ENCODE measurements at regions not wholly inside any gene's neighbourhood (a gene's known extent, or its start where the extent isn't known, plus 50 kb on each side); places are given as distances from the start of the nearest gene placed in this dataset.

DNA sequence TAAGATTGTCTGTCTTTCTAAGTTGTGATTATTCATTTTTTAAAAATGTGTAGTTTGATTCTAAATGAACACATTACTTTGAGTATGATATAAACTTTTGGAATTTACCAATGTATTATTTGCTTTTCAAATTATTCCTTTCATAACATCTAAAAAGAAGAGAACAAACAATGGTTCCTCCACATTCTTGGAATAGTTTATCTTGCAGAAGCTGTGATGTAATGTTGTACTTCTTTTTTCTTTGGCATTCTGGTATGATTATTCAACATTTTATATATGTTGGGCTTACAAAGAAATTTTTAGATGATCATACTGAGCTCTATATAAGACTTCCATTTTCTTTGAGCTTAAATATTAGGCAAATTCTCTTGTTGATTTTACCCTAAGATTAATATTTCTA is 419.2 kb downstream of the DIPK2A start:
- DNase-seq = no peak

DNA sequence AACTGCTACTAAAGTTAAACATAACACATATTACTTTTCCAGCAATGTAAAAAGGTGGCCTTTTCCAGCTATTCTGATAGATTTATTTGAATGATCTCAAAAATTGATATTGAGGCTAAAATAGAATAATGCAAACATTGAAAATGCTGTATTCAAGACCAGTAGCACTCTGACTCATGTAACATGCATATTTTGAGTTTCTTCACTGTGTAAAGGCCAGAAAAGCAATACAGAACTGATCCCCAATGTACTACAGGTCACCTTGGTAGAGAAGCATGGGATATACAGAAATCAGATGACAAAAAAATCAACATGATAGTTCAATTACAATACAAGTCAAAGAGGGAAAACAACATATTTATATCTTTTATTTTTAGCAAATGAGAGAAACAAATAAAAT is 419.6 kb downstream of the DIPK2A start:
- DNase-seq = no peak

DNA sequence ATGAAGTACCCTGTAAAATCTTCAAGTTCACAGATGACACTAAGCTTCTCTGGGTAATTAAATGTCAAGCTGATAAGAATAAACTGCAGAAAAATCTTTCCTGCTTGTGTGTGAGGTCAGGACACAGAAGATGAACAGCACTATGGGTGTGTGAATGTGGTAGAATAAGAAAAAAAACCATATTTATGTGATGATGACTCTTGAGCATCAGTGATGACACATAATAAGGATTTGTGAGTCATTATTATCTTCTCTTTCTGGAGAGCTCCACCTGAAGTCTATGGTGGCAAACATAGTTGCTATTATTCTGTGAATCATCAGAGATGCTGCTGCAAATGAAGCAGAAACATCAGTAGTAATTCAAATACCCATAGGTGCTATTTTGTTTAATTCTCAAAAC is 422.4 kb downstream of the DIPK2A start:
- DNase-seq = no peak

DNA sequence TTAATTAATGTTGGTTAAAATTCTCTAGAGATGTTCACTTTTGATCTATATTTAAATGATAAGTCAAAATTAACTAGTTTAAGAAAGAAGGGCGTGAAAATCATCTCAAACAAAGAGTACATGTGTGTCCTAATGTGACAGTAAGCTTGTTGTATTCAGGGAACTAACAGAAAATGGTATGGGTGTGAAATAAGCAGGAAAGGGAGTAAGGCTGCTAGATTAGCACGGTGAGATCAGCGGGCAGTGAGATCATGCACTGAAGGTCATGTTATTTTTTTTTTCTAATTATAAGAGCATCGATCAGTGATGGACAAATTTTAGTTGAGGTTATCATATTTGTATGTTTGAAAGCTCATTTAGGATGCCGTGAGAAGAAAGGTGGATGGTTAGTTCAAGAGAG is 430.8 kb downstream of the DIPK2A start:
- DNase-seq = no peak

DNA sequence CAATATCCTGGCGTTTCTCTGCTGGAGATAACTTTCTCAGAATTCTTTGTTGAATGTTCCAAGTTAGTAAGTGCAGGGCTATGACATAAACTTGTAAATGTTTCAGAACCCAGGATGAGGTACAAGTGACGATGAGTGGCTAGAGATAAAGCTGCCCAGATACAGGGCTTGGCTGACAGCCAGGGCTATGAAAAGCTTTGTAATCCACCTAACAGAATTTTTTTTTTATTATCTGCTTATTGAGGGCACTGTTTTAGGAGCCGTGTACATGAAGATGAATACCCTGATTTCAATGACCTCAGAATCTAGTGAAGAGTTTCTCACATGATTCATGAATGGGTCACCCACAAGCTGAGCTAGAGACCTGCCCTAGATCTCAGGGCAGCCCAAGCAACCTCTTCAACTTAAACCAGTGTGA is 431.4 kb downstream of the DIPK2A start:
- DNase-seq = peak; percentile 63

- no peak for DNase-seq
These were observed 435.7 kb downstream of the DIPK2A start for GRCh38 chr3:144407335-144407734.

GRCh38 chr3:144409319-144409718 is 437.7 kb downstream of the DIPK2A start:
- no peak for DNase-seq

DNA sequence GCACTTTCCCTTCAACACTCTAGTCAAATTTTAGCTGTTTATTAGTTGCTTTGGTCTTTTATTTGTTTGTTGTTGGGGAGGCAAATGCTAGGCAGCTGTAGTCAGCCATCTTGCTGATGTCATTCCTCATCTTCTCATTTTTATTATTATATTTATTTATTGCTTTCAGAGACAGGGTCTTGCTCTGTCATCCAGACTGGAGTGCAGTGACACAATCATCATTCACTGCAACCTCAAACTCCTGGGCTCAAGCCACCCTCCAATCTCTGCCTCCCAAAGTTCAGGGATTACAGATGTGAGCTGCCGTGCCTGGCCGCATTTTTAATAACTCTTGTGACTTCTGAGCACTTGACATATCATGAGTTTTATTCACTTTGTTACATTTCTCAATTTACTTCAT is 441.4 kb downstream of the DIPK2A start:
- DNase-seq = no peak

DNA sequence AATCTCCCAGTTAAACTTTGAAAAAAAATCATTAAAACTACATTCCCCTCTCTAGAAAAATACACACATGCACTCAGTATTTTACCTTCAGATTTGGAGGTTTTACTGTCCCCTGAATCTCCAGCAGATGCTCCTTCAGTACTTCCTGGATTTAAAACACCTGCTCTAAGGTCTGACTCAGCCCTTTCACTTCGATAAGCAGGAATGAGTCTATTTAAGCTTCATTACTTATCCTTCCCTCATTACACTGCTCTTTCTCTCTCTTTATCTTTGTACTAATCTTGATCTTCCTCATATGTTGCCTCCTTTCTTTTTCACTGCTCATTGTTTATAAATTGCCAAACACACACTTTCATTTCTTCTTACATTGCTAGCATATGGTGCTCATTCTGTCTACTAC is 443.9 kb downstream of the DIPK2A start:
- peak; percentile 68 for DNase-seq

DNA sequence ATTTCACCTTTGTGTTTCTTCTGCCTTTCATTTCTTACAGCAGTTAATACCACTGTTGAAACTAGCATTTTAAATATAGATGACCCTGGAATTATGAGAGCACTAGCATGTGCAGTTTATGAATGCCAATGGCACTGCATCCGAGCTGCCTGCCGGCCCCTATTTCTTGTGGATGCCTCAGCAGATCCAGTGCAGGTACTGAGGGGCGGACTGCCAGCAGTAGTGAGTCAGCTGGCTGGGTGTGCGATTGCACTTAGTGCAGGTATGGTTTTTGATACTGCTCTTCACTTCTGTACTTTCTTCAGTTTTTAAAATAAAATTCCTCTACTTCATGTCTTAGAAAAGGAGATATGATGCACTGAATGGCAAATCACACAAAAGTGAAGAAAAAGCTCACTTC is 453.0 kb downstream of the DIPK2A start:
- DNase-seq = no peak

GRCh38 chr3:144426366-144426765 is 454.7 kb downstream of the DIPK2A start:
- DNase-seq = no peak

DNA sequence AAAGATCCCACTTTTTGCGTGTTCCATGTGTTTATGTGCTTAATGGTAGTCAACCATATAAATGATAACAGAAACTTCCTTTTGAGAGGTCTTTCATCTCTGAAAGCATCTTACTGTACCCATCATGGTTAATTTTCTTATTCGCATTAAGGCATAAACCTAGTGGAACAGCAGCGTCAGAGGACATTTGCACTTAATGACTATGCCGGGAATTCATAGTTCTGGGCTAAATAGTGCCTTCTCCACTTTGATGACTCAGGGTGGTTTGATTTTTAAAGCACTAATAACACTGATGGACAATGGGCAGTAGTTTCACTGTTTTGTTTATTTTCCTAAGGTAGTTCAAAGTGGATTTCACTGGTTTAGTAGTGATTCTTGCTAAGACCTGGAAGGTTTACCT is 455.3 kb downstream of the DIPK2A start:
- no peak for DNase-seq

DNA sequence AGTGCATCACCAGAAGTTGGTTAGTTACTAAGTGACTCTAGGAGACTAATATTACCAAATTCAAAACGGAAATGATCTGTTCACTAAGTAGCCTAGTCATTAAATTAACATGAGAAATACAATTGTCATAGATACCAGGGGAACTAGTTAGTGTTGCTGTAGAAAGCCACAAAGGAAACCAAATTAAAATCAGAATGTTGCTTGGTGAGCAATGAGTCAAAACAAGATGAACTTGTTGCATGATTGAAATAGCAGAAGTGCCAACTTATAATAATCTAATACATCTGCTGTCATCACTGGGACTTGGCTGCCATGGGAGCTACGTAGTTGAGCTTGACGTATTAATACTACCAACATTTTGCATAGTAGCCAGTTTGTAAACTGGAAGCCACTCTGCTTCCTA is 458.1 kb downstream of the DIPK2A start:
- no peak for DNase-seq

DNA sequence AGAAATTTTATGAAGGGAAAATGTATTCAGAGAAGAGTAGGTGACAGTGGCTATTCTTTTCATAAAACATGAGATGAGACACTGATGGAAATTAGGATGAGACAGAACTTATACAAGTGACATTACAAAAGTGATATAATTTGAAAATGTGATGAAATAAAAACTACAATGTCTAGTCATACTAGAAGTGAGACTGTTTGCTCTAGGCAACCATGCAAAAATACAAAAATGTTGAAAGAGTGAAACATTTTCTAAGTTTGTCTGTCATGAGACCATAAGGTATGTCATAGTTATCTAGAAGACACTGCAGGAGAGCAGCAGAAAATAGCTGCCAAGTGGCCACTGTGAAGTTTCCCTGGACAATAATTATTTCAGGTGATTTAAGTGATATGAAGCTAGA is 459.5 kb downstream of the DIPK2A start:
- no peak for DNase-seq

DNA sequence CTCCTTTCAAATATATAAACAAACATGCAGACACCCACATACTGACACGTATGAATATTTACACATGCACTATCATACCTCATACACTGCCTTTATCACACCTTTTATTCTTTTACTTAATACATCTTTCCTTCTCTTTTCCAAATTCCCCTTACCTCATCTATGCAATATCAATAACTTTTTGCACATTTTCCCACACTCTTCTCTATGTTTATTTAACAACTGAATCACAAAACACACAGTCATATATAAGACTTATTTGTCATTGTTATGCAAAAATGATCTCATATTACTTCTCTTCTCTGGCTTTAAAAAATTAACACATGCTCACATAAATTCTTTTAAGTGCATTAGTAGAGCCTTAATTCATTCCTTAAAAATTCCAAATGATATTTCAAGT is 461.4 kb downstream of the DIPK2A start:
- DNase-seq = no peak

GRCh38 chr3:144437989-144438388 is 466.4 kb downstream of the DIPK2A start:
- no peak for DNase-seq

DNA sequence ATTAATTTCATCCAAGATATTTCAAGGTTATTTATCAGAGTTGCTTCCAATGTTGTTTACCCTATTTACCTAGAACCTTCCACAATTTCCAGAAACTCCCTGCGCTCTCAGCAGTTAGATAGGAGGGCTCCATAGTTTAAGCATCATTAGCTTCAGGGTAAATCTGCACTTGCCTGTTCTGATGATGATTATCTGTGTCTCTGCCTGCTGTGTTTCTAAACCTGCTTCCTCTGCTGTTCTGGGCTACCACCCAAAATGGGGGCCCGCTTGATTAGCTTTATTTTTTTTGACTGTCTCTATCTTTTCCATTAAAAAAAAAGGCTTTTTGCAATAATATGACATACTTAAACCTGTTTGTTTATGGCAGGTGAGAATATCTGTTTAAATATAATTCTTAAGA is 472.4 kb downstream of the DIPK2A start:
- DNase-seq = no peak

- peak; percentile 34 for DNase-seq
These were observed 472.9 kb downstream of the DIPK2A start for GRCh38 chr3:144444546-144444945.

GRCh38 chr3:144455841-144456440 is 484.3 kb downstream of the DIPK2A start:
- no peak for DNase-seq

GRCh38 chr3:144457758-144458157 is 486.1 kb downstream of the DIPK2A start:
- no peak for DNase-seq

DNA sequence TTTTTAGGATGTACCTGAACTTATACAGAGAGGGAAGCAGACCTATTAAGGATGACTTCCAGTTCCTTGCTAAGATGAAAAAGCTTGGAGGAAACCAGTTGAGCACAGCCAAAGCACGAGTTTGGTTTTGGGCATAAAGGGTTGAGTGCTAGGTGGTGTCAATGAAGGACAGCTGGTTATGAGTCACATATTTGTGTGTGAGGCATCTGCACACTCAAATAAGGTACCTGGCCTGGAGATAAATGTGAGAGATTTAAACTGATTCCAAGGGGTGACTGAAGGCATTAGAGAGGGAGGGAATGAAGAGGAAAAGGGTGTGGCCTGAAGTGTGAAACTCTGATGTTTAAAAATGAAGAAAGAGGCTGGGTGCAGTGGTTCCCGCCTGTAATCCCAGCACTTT is 486.7 kb downstream of the DIPK2A start:
- no peak for DNase-seq

GRCh38 chr3:144462337-144462736 is 490.7 kb downstream of the DIPK2A start:
- no peak for DNase-seq

DNA sequence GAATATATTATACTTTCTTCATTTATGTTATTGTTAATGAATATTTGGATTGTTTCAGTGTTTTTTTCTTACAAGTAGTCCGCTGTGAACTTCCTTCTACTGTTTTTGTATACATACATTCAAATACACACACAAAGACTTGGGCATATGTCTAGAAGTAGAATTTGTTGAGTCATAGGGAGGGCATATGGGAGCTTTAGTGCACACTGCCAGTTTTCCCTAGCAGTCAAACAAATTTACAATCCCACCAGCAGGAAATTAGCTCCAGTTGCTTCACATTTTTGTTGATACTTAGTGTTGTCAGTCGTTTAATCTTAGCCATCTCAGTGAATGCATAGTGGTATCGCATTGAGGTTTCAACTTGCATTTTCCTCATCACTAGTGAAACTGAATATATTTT is 492.3 kb downstream of the DIPK2A start:
- DNase-seq = no peak

GRCh38 chr3:144466114-144466513 is 494.5 kb downstream of the DIPK2A start:
- no peak for DNase-seq

GRCh38 chr3:144466540-144466939 is 494.9 kb downstream of the DIPK2A start:
- DNase-seq = no peak

GRCh38 chr3:144470666-144471065 is 499.0 kb downstream of the DIPK2A start:
- DNase-seq = no peak

All from NCI-H82 (cell line).